H1 (cell line): ENCODE measurements at regions not wholly inside any gene's neighbourhood (a gene's known extent, or its start where the extent isn't known, plus 50 kb on each side); places are given as distances from the start of the nearest gene placed in this dataset.

Source experiments
- CTCF ChIA-PET: fragments of 300-600 bp; sonication (Branson Sonifier 250); formaldehyde crosslinking; loops from one replicate; lab custom pipeline; 2021; ENCODE audit not compliant: partially characterized antibody; lab: Charles Lee
- POLR2A ChIA-PET: fragments of 300-600 bp; sonication (Branson Sonifier 250); formaldehyde crosslinking; loops from one replicate; lab custom pipeline; 2021; ENCODE audit warnings: inconsistent platforms; ENCODE audit not compliant: partially characterized antibody; lab: Charles Lee
- DNase-seq, 2 experiments: peaks; one replicate each; pipeline versions ENCODE4 v3.0.0 to v3.0.0-alpha.2; 2010 to 2022; ENCODE audit warnings: low spot score in 2 of 2, low read depth in 1 of 2, mixed read lengths in 1 of 2
- FAIRE-seq: peaks from 2 replicates; lab custom pipeline; 2011; peaks lifted over from hg19 to GRCh38; lab: Jason Lieb, UNC
- H2AFZ ChIP-seq: 2 replicates; pipeline ENCODE4 v1.8.1; 2012; ENCODE audit warnings: low read length, inconsistent platforms
- H2AK5ac ChIP-seq: 2 replicates; pipeline ENCODE4 v1.6.1; 2013; ENCODE audit warnings: low read depth, low read length
- H2BK120ac ChIP-seq: replicated peaks from 2 replicates; pipeline ENCODE3; 2013; ENCODE audit warnings: low read depth, low read length, inconsistent platforms
- H2BK12ac ChIP-seq: 2 replicates; pipeline ENCODE4 v1.6.1; 2013; ENCODE audit warnings: low read depth, low read length
- H2BK15ac ChIP-seq: 2 replicates; pipeline ENCODE4 v1.6.1; 2013; ENCODE audit warnings: low read length
- H2BK20ac ChIP-seq: 2 replicates; pipeline ENCODE4 v1.6.1; 2013; ENCODE audit warnings: low read length
- H2BK5ac ChIP-seq: 2 replicates; pipeline ENCODE4 v1.6.1; 2013; ENCODE audit warnings: low read depth, low read length
- H3K14ac ChIP-seq: 2 replicates; pipeline ENCODE4 v1.6.1; 2013; ENCODE audit warnings: inconsistent platforms; ENCODE audit not compliant: insufficient read length
- H3K18ac ChIP-seq: 2 replicates; pipeline ENCODE4 v1.6.1; 2013; ENCODE audit warnings: low read length; ENCODE audit errors: extremely low read depth
- H3K23ac ChIP-seq: 2 replicates; pipeline ENCODE4 v1.6.1; 2013; ENCODE audit warnings: inconsistent platforms; ENCODE audit not compliant: insufficient read length
- H3K23me2 ChIP-seq: 2 replicates; pipeline ENCODE4 v1.6.1; 2013; ENCODE audit warnings: low read depth, low read length
- H3K27ac ChIP-seq: 2 replicates; pipeline ENCODE4 v1.6.1; 2011; ENCODE audit warnings: low read depth, low read length, inconsistent platforms
- H3K27me3 ChIP-seq, 4 experiments: replicated peaks in 1 of 4; 1 replicate in 1 of 4; 2 replicates in 3 of 4; pipeline versions ENCODE4 v1.6.1 to v1.8.1; 2011 to 2013; ENCODE audit warnings: low read length in 3 of 4, mild to moderate bottlenecking in 3 of 4, inconsistent platforms in 2 of 4, mixed read lengths in 2 of 4, moderate library complexity in 1 of 4; ENCODE audit not compliant: control insufficient read depth in 3 of 4, insufficient read depth in 3 of 4; ENCODE audit errors: extremely low read depth in 1 of 4
- H3K36me3 ChIP-seq, 4 experiments: 2 replicates each; pipeline versions ENCODE4 v1.6.1 to v1.8.1; 2011 to 2013; ENCODE audit warnings: mild to moderate bottlenecking in 4 of 4, low read length in 3 of 4, moderate library complexity in 2 of 4, control low read depth in 1 of 4, inconsistent platforms in 1 of 4; ENCODE audit not compliant: insufficient read depth in 4 of 4, control insufficient read depth in 2 of 4
- H3K4ac ChIP-seq: replicated peaks from 2 replicates; pipeline ENCODE3; 2013; ENCODE audit warnings: low read length, low read depth, mixed read lengths, inconsistent platforms; ENCODE audit not compliant: insufficient read length
- H3K4me1 ChIP-seq, 4 experiments: replicated peaks in 1 of 4; 1 replicate in 1 of 4; 2 replicates in 3 of 4; pipeline versions ENCODE4 v1.6.1 to v1.8.1; 2011 to 2013; ENCODE audit warnings: low read length in 3 of 4, inconsistent platforms in 2 of 4, mixed read lengths in 1 of 4; ENCODE audit not compliant: insufficient read depth in 4 of 4, control insufficient read depth in 3 of 4
- H3K4me2 ChIP-seq, 2 experiments: 2 replicates each; pipeline versions ENCODE4 v1.6.1 to v1.8.1; 2011 to 2013; ENCODE audit warnings: low read depth in 2 of 2, low read length in 2 of 2, control low read depth in 1 of 2, inconsistent platforms in 1 of 2, mild to moderate bottlenecking in 1 of 2; ENCODE audit not compliant: insufficient read depth in 1 of 2
- H3K4me3 ChIP-seq, 4 experiments: fragments of 200-600, 300-600 bp in 1 of 4; sonication (generic), shearing (Covaris generic), sonication (Bioruptor Twin) in 1 of 4; 2 replicates each; pipeline versions ENCODE4 v1.5.1 to v1.8.1; 2011 to 2016; ENCODE audit warnings: low read length in 4 of 4, low read depth in 3 of 4, control low read depth in 2 of 4, inconsistent platforms in 2 of 4, mild to moderate bottlenecking in 2 of 4, mixed read lengths in 1 of 4, moderate library complexity in 1 of 4; ENCODE audit not compliant: insufficient read depth in 2 of 4; ENCODE audit errors: extremely low read depth in 1 of 4
- H3K56ac ChIP-seq: replicated peaks from 2 replicates; pipeline ENCODE3; 2013; ENCODE audit warnings: low read depth, mild to moderate bottlenecking, mixed read lengths, low read length, inconsistent platforms; ENCODE audit not compliant: insufficient read length
- H3K79me1 ChIP-seq: 2 replicates; pipeline ENCODE4 v1.6.1; 2013; ENCODE audit warnings: low read depth, low read length, control low read depth
- H3K79me2 ChIP-seq, 2 experiments: 2 replicates each; pipeline versions ENCODE4 v1.6.1 to v1.8.1; 2012 to 2013; ENCODE audit warnings: low read length in 2 of 2, mild to moderate bottlenecking in 2 of 2, inconsistent platforms in 1 of 2; ENCODE audit not compliant: insufficient read depth in 2 of 2, control insufficient read depth in 1 of 2
- H3K9ac ChIP-seq, 4 experiments: replicated peaks in 1 of 4; 1 replicate in 1 of 4; 2 replicates in 3 of 4; pipeline versions ENCODE4 v1.6.1 to v1.8.1; 2011 to 2013; ENCODE audit warnings: low read depth in 3 of 4, low read length in 3 of 4, control low read depth in 2 of 4, mild to moderate bottlenecking in 2 of 4, moderate library complexity in 2 of 4, inconsistent platforms in 1 of 4; ENCODE audit errors: extremely low read depth in 1 of 4
- H3K9me3 ChIP-seq, 2 experiments: 2 replicates each; pipeline versions ENCODE4 v1.6.1 to v1.8.1; 2012 to 2013; ENCODE audit warnings: mild to moderate bottlenecking in 2 of 2, moderate library complexity in 2 of 2, control low read depth in 1 of 2, inconsistent platforms in 1 of 2, low read depth in 1 of 2, low read length in 1 of 2, mixed read lengths in 1 of 2; ENCODE audit not compliant: insufficient read depth in 2 of 2
- H4K20me1 ChIP-seq, 2 experiments: replicated peaks in 1 of 2; 2 replicates each; pipeline versions ENCODE3 to v1.8.1; 2011 to 2013; ENCODE audit warnings: inconsistent platforms in 2 of 2, low read length in 2 of 2, mild to moderate bottlenecking in 1 of 2; ENCODE audit not compliant: insufficient read depth in 2 of 2, control insufficient read depth in 1 of 2
- H4K5ac ChIP-seq: 2 replicates; pipeline ENCODE4 v1.6.1; 2013; ENCODE audit warnings: low read length, low read depth, mixed read lengths, inconsistent platforms; ENCODE audit not compliant: insufficient read length
- H4K8ac ChIP-seq: 2 replicates; pipeline ENCODE4 v1.8.0; 2013; ENCODE audit warnings: mild to moderate bottlenecking, moderate library complexity, low read length, inconsistent platforms; ENCODE audit not compliant: insufficient read depth; ENCODE audit errors: extremely low read depth
- H4K91ac ChIP-seq: replicated peaks from 2 replicates; pipeline ENCODE3; 2013; ENCODE audit warnings: low read length, mixed read lengths, inconsistent platforms; ENCODE audit not compliant: insufficient read length
- HDAC6 ChIP-seq: IDR thresholded peaks from one replicate; pipeline ENCODE4 v1.7.1; 2012; ENCODE audit warnings: low read depth, mild to moderate bottlenecking, inconsistent platforms, low read length, moderate library complexity
- NRF1 ChIP-seq: IDR thresholded peaks from 2 replicates; pipeline ENCODE4 v1.6.1; 2011; ENCODE audit warnings: mild to moderate bottlenecking, low read depth, low read length, improper control_type of control experiment
- PHF8 ChIP-seq: fragments of 200-600 bp; sonication (generic); conservative IDR thresholded peaks from 2 replicates; pipeline ENCODE4 v1.7.1; 2012; ENCODE audit warnings: low read depth, mild to moderate bottlenecking, inconsistent platforms, low read length, moderate library complexity
- RNF2 ChIP-seq: fragments of 200-900, 300-1000 bp; sonication (generic); IDR thresholded peaks from 2 replicates; pipeline ENCODE4 v1.7.1; 2016; ENCODE audit warnings: borderline replicate concordance, low read depth, mild to moderate bottlenecking, antibody characterized with exemption, low read length; ENCODE audit not compliant: poor library complexity, severe bottlenecking; ENCODE audit errors: missing control alignments
- TBP ChIP-seq: IDR thresholded peaks from 2 replicates; pipeline ENCODE4 v1.6.1; 2011; ENCODE audit warnings: low read depth, low read length, improper control_type of control experiment
- WGBS, 2 experiments: shearing (Covaris generic) in 1 of 2; methylation state at CpG; one replicate each; pipeline versions ENCODE4 v1.1.6 to v1.1.7; 2013 to 2015; ENCODE audit warnings: low lambda C conversion rate in 2 of 2, mixed read lengths in 2 of 2, inconsistent platforms in 1 of 2, low coverage in 1 of 2, missing lambda C conversion rate in 1 of 2; ENCODE audit not compliant: insufficient replicate concordance in 2 of 2, insufficient coverage in 1 of 2, insufficient read length in 1 of 2; ENCODE audit errors: extremely low coverage in 1 of 2, missing lambda C conversion rate in 1 of 2; 5-methylcytosine and 5-hydroxymethylcytosine counted together

- FAIRE-seq: no peak
- ChIA-PET POLR2A (no interaction called here), CTCF (no interaction called here)
- no peak overlapping the region for H2BK5ac ChIP-seq
- no peaks in the 10 kb centered on the region for H3K4me1 ChIP-seq
- H2BK15ac ChIP-seq: no peak overlapping the region
- H3K9me3 ChIP-seq: peaks cover 7 to 12% of the 10 kb centered on the region in 2 experiments; a peak in 1 of 4 replicates
- no peak overlapping the region for H3K9ac ChIP-seq
- no peaks in the 10 kb centered on the region for H3K79me1 ChIP-seq
- no peak overlapping the region for H3K4me3 ChIP-seq
- no peak overlapping the region for H3K4ac ChIP-seq
- no peak overlapping the region for H3K4me2 ChIP-seq
- no peak overlapping the region for H2AK5ac ChIP-seq
- no peak overlapping the region for H3K56ac ChIP-seq
- WGBS, 2 experiments: 91% methylated on average over 5 of the region's 5 CpGs; no CpG with 5 or more reads in 1 of the 2 experiments
- no peak overlapping the region for H2BK20ac ChIP-seq
- H3K14ac ChIP-seq: no peak overlapping the region
- H3K23ac ChIP-seq: no peak overlapping the region
- no peak overlapping the region for H2BK120ac ChIP-seq
- no peak overlapping the region for H2BK12ac ChIP-seq
- no peak overlapping the region for H4K8ac ChIP-seq
- no peak overlapping the region for H3K18ac ChIP-seq
- H3K27me3 ChIP-seq: no peaks in the 10 kb centered on the region
- no peak overlapping the region for H4K91ac ChIP-seq
- TF ChIP-seq RNF2 (no peak), NRF1 (no peak), TBP (no peak), PHF8 (no peak), HDAC6 (no peak)
- H4K20me1 ChIP-seq: no peaks in the 10 kb centered on the region
- no peaks in the 10 kb centered on the region for H3K79me2 ChIP-seq
- no peaks in the 10 kb centered on the region for H3K23me2 ChIP-seq
- no peak overlapping the region for H3K27ac ChIP-seq
- H3K36me3 ChIP-seq: no peaks in the 10 kb centered on the region
- H2AFZ ChIP-seq: no peak overlapping the region
- no peak overlapping the region for H4K5ac ChIP-seq
- DNase-seq: no peak
Observed at GRCh38 chr7:113519472-113519871, 399.3 kb downstream of the PPP1R3A start.
